Posterior vena cava (tissue), 2 donors: ENCODE measurements at regions not wholly inside any gene's neighbourhood (a gene's known extent, or its start where the extent isn't known, plus 50 kb on each side); places are given as distances from the start of the nearest gene placed in this dataset.

ENCODE experiments used
- DNase-seq: peaks from one replicate; pipeline ENCODE4 v3.0.0-alpha.2; 2020; ENCODE audit warnings: low spot score
- intact Hi-C, 2 donors: fragments of 100-400 bp; cut with DNase I; formaldehyde crosslinking; loops; one replicate each; pipeline versions ENCODE4 v1.14.1 to v1.14.2; 2022 to 2023
- donor health status: DM: yes; HTN: yes; CAD: no.
- donor health status: DM: yes; HTN: yes; CAD: no.

DNA sequence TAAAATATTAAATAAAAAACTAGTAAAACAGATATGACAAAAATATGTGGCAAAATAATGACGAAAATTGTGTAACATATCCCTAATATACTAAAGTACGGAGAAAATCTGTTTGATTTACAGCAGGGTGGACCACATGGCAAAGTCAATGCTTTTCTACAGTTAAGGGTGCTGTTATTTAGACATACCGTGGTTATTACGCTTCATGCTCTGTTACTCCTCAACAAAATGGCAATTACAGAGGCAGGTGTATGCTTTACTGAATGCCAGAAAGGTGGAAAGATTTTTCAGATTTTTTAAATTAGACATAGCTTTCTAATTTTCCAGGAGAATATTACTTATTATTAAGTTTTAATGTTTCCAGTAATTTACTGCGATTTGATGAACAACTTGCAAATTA is 343.9 kb upstream of the DPYD start:
- intact Hi-C loops, result no loop called here

DNA sequence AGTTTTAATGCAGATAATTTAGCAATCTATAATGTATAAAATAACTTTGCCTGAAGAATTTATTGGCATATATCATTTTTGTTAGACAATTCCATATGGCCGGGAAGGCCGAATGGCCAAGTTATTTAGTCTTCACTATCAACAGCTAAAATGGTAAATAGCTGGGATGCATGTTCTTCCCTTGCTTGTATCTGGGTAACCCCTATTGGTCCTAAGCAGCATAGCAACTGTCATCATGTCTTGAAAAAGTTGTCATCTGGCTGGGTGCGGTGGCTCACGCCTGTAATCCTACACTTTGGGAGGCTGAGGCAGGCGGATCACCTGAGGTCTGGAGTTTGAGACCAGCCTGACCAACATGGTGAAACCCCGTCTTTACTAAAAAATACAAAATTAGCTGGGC is 340.0 kb upstream of the DPYD start:
- no peak for DNase-seq

More for the DNA sequence above, 343.9 kb upstream of the DPYD start:
- no peak for DNase-seq

DNA sequence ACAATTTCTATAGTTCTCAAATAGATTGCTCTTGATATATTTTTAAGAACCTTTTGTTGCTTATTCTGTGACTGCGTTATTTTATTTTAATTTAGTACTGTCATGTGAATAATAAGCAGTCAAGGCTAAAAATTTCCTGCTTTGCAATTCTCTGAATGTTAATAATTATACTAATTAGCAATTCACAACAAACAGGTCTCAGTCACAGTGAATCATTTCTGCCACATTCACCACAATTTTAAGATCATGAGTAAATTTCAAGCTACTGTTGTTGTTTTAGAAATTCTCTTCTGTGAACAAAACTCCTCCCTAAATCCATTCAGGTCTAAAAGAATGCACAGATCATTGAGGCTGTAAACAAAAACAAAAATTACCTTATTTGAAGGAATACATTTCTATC is 339.6 kb upstream of the DPYD start:
- DNase-seq, result no peak
- intact Hi-C loops, result no loop called here

More for the DNA sequence above, 340.0 kb upstream of the DPYD start:
- intact Hi-C loops, result no loop called here

DNA sequence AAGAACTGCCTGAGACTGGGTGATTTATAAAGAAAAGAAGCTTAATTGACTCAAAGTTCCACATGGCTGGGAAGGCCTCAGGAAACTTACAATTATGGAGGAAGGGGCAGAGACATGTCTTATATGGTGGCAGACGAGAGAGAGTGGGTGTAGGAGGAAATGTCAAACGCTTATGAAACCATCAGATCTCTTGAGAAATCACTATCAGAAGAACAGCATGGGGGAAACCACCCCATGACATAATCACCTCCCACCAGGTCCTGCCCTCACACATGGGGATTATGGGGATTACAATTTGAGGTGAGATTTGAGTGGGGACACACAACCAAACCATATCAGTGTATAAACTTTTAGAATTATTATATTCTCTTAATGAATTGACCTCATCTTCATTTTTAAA is 335.9 kb upstream of the DPYD start:
- no peak for DNase-seq

DNA sequence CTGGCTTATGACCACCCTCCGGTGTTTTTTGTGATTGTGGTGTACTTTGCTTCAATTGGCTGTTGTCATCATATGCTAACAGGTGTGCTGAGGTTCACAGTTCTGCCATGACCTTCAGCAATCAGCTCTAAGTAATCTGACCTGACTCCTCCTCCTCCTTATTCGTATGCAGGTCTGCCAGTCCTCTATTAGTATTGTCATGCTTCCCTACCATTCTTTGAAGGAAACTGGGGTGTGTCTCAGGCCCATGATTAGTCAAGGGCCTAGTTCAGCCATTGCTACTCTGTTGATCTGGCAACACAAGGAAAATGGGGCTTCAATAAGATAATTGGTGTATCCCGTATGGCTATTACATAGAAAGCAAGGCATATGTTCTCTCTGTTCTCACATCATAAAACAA is 332.3 kb upstream of the DPYD start:
- DNase-seq, result no peak
- intact Hi-C loops, result no loop called here

More for the DNA sequence above, 335.9 kb upstream of the DPYD start:
- intact Hi-C loops, result no loop called here

DNA sequence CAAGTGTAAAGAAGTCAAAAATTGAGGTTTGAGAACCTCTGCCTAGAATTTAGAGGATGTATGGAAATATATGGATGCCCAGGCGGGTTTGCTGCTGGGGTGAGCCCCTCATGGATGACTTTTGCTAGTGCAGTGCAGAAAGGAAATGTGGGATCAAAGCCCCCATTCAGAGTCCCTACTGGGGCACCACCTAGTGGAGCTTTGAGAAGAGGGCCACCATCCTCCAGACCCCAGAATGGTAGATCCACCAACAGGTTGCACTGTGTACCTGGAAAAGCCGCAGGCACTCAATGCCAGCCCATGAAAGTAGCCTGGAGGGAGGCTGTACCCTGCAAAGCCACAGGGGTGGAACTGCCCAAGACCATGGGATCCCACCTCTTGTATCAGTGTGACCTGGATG is 330.7 kb upstream of the DPYD start:
- DNase-seq, result no peak
- intact Hi-C loops, result no loop called here

DNA sequence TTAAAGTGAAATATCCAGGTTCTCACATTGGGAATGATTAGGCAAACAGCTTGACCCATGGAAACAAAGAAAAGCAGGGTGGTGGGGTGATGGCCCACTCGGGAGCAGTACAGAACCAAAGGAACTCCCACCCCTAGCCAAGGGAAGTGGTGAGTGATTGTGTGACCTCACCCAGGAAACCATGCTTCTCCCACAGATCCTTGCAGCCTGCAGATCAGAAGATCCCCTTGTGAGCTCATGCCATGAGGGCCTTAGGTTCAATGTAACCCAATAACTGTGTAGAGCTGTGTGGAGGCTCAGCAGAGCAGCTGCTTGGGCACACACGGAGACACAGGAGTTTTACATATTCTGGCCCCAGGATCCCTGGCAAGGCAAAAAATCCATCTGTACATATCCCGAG is 311.8 kb upstream of the DPYD start:
- intact Hi-C loops, result no loop called here
- no peak for DNase-seq

DNA sequence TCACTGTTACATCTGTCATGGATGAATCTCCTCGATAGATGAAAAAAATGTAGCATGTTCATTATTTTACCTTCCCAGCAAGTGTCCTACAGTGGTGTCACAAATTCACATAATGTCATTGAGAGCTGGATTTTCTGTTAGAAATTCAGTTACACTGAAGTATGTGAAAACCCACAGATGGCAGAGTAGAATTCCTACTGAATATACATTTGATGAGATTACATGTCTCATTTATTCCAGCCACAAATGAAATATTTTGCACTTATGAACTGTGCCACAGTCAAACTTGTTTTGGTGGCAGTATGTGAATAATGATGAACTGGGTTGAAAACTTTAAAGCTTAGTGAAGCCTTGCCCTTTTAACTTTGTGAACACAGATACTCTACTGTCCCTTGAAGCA is 301.9 kb upstream of the DPYD start:
- DNase-seq, result no peak
- intact Hi-C loops, result no loop called here

DNA sequence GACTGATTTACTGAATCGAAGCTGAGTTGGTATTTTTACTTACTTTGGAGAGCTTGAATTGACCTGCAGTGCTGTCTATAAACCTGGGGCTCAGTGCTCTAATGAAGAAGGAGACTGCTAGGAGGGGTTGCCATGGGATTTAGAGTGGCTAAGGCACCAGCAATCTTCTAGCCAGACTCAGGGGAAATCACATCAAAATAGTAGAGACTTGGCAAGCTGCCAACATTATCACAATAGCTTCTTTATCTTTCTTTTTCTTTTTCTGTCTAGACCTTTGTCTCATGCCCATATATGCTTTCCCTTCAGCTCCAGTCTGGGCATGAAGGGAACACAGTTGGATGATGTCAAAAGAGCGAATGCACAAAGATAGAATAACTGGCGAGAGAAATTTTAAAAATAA is 301.1 kb upstream of the DPYD start:
- intact Hi-C loops, result no loop called here

DNA sequence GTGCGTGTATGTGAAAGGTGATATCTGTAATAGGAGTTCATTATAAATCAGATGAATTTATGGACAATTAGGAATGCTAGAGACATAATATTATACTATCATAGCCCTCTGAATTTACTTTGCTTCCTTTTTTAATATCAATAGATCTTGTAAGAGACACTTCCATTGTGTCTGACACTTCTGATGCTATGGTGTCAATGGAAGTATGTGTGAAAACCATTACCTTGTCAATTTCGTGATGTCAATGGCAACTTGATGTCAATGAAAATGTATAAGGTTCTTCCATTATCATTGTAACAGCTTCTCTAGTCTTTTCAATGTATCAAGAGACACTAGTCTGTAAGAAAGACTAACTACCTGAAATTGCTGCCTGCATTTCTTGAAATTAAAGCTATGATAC is 296.8 kb upstream of the DPYD start:
- DNase-seq, result no peak
- intact Hi-C loops, result no loop called here

More for the DNA sequence above, 301.1 kb upstream of the DPYD start:
- DNase-seq, result no peak

DNA sequence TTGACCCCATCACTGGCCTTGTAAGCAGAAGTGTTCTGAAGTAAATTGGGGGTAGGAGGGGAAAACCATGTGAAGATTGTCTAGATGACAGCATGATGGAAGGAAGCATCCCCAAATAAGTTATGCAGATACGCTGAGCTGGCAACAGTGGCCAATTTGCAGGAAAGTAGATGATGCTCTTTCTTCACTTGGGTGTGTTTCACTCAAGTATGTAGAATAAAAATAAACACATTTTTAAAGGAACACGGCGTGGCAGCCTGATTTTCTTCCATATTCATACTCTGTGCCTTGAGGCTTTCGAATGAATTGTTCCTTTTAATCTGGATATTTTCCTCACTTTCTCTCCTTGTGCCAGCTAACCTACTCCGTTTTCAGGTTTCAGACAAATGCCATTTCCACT is 295.5 kb upstream of the DPYD start:
- intact Hi-C loops, result no loop called here
- no peak for DNase-seq

DNA sequence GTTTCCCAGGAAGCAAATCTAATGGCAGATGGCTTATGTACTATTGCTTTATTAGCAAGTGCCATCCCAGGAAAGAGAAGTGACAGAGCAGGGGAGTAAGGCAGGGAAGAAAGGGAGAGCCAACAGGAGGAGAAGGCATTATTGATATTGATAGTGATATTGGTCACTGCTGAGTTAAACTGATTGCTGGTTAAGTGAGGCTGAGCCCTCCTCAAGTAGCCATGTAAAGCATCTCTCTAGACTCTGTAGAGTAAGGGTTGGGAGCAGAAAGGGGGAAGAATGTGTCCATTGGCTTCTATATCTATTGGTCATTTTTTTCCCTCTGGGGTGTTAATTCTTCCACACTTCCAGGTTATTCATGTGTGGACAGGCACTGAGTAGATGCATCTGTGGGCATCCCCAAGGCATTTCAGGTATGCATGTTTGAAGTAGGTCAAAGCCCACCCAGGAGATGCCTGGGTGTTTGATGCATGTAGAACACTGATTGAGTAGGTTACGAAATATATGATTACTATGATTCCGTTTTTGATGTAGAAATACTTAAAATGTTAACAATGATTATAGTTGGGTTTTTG is 290.5 kb upstream of the DPYD start:
- intact Hi-C loops, result no loop called here
- DNase-seq, result no peak

DNA sequence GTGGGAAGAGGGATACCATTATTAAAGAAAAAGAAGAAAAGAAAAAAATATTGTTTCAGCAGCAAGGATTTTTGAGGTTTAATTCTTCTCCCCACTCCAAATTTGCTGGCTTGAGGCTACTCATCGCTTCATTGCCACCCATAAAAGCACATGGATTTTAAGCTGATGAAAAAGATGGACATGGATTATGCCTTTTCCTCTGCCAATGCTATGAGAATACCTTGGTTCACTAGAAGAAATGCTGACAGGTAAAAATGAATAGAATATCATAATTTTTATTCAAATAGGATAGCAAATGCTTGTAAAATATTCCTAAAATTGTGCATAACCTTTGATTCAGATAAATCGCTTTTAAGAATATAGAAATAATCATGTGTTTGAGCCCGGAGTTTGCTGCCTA is 289.7 kb upstream of the DPYD start:
- no peak for DNase-seq
- intact Hi-C loops, result no loop called here

DNA sequence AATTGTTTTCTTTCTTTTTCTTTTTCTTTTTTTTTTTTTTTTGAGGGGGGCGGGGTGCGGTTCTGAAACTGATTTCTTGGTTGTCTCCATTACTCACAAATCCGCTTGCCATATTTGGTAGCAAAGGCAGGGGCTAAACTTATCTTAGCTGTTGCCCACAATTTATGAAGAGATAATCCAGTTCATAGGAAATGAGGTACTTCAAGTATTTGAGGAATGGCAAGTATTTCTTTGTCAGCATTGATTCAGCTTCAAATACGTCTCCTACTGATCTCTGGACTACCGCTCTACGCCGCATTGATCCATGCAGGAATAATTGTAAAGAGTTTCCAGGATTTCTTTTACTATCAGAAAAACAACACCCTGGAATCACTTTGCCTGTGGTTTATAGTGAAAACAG is 289.2 kb upstream of the DPYD start:
- intact Hi-C loops, result no loop called here
- DNase-seq, result no peak

DNA sequence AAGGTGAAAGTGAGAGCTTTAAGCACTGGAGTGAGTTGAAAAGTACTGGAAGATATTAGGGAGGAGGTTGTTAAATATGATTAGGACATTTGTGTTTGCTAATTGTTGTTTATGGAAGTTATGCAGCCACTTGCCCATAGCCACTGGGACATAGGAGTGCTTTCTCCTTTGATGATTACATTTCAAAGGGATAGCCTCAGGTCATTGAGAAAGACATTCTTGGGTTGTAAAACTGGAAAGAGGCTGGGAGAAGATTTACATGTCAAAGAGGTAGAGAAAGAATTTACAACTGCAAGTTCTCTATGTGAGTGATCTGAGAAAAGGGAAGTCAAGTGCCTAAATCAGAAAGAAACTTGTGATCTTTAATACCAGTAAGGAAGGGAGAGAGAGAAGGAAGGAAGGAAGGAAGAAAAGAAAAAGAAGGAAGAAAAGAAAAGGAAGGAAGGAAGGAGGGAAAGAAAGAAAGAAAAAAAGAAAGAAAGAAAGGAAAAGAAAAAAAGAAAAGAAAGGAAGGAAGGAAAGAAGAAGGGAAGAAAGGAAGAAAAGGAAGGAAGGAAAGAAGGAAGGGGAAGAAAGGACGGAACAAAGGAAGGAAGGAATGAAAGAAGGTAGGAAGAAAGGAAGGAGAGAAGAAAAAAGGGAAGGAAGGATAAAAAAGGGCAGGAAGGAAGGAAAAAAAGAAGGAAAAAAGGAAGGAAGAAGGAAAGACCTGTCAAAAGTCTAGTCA is 284.6 kb upstream of the DPYD start:
- intact Hi-C loops, result no loop called here
- no peak for DNase-seq

DNA sequence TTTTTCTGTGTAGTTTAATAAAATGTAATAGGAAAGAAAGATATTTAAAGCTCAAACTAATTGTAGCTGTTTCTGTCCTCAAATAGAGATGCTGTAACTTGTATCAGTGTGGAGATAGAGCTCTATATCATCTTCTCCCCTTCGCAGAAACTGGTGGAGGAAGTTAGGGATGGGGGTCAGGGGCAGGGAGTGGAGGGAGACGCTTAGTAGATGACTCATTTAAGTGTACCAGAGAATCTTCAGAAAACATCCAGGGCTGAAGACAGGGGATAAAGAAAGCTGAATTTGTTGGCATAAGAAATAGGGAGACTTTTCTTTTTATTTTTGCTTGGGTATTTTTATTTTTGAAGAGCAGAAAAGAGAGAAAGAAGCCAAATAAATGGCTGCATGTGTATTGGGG is 282.6 kb upstream of the DPYD start:
- DNase-seq, result no peak
- intact Hi-C loops, result no loop called here

DNA sequence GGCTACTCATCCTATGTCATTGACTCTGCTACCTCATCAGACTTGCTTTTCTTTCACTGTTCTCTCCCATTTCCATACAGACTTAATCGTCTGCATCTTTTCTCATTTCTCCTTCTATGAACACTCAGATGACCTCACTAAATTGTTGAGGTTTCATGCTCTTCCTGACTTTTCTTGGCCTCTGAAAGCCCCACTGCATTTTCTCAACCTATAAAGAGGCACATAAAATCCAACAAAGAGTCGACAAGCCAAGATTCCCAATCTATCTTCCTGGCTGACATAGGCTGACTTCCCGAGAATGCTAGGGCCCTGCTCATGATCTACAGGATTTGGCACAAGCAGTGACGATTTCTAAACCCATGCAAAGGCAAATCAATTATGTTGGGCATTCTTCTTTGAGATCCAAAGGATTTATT is 280.8 kb upstream of the DPYD start:
- DNase-seq, result no peak

DNA sequence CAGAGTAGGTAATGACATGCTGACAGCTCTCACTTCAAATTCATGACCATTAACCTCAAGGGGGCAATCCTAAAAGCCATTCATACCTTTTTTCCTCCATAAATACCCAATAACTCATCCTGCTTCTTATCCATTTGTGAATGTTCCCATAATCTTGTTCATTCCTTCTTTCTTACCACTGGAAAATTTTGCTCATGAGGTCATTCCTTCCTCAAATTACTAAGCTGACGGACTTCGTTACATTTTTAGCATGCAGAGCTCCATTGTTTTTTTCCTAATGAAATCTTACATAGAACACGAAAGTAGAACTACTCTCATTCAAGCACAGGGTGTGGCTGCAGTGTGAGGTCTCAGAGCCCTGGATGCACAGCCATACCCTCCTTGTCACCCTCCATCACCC is 276.5 kb upstream of the DPYD start:
- intact Hi-C loops, result no loop called here
- no peak for DNase-seq

More for the DNA sequence above, 280.8 kb upstream of the DPYD start:
- intact Hi-C loops, result no loop called here

DNA sequence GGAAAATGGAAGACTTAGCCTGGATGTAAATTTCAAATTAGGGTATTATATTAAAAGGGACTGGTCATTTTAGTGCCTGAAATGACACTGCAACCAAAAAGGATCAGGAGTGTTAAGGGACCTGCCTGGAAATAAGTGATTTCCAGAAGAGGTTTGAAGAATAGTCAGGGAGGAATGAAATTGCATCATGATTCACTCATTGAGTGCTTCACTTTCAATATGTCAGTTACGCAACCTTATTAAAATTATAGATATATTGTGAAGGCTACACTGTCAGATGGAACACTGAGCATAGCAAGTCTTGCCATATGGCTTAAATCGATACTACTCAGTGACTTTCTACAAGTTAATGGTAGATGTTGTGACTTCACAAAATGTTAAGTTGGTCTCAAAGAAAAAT is 275.2 kb upstream of the DPYD start:
- intact Hi-C loops, result no loop called here
- DNase-seq, result no peak

DNA sequence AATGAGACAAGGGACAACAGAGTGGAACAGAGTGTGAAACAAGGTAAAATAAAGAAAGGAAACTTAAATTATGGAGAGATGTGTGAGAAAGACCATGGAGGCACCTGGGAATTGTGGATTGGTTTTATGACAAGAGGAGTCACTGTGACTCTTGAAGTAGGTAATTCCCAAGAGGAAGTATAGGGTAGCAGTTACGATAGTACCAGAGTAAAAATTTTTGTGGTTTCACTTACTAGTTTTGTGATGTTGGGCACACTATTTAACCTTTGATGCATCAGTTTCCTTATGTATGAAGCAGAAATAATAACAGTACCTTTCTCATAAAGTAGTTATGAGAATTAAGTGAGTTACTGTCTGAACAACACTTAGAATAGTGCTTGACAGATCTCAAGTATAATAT is 267.9 kb upstream of the DPYD start:
- intact Hi-C loops, result no loop called here
- no peak for DNase-seq

DNA sequence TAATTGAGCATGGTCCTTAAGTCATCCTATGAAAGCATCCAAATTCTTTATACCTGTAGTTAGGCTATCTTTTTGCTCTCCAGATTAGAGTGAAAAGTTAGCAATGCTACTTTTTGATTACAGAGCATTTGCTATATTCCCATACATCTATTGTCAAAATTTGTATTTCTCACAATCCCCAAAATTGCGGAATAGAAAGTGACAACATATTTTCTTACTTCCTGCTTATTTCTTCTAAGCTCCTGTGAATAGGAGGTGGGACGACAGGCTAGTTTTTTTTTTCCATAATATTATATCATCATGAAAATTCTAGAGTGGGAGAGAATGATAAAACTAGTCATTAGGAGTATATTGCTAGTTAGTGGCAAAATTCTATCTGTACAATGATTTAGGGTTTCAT is 264.0 kb upstream of the DPYD start:
- intact Hi-C loops, result no loop called here
- DNase-seq, result no peak
